Heart right ventricle (tissue), 16 donors: ENCODE measurements at regions not wholly inside any gene's neighbourhood (a gene's known extent, or its start where the extent isn't known, plus 50 kb on each side); places are given as distances from the start of the nearest gene placed in this dataset.

Source experiments
- ATAC-seq, 8 donors: fragments of 200-7000 bp; cut with Tn5 transposase; one replicate each; pipeline ENCODE4 v1.9.1; 2020; ENCODE audit warnings: mild to moderate bottlenecking in 8 of 8, moderate library complexity in 8 of 8, moderate number of reproducible peaks in 1 of 8
- DNase-seq, 2 donors: peaks; one replicate each; pipeline ENCODE4 v3.0.0-alpha.2; 2020
- H3K27ac ChIP-seq, 10 donors: fragments of 200-600 bp; sonication (generic) in 2 of 10; one replicate each; pipeline versions ENCODE4 v1.5.0 to v1.8.0; 2020 to 2022; ENCODE audit warnings: mild to moderate bottlenecking in 3 of 10
- H3K27me3 ChIP-seq, 7 donors: fragments of 200-600 bp; one replicate each; pipeline ENCODE4 v1.8.0; 2021 to 2022; ENCODE audit warnings: mild to moderate bottlenecking in 2 of 7
- H3K36me3 ChIP-seq, 9 donors: fragments of 200-600 bp; sonication (generic) in 1 of 9; one replicate each; pipeline versions ENCODE4 v1.5.0 to v1.8.0; 2020 to 2022; ENCODE audit warnings: mild to moderate bottlenecking in 2 of 9
- H3K4me1 ChIP-seq, 9 donors: fragments of 200-600 bp; sonication (generic) in 1 of 9; one replicate each; pipeline versions ENCODE4 v1.5.0 to v1.8.0; 2020 to 2022; ENCODE audit warnings: mild to moderate bottlenecking in 4 of 9
- H3K4me3 ChIP-seq, 10 donors: fragments of 200-600 bp; sonication (generic) in 2 of 10; one replicate each; pipeline versions ENCODE4 v1.5.0 to v1.8.0; 2020 to 2022; ENCODE audit warnings: mild to moderate bottlenecking in 7 of 10, moderate library complexity in 2 of 10
- H3K9me3 ChIP-seq, 11 donors: fragments of 200-600 bp in 10 of 11; sonication (generic) in 2 of 11; one replicate each; pipeline versions ENCODE4 v1.5.0 to v1.8.0; 2013 to 2022; ENCODE audit warnings: mild to moderate bottlenecking in 2 of 11, control low read depth in 1 of 11, moderate library complexity in 1 of 11
- WGBS, 2 donors: extraction: QIAGEN DNeasy Blood & Tissue Kit; methylation state at CpG; one replicate each; pipeline ENCODE4 v1.1.7; 2013; ENCODE audit warnings: inconsistent platforms in 1 of 2; 5-methylcytosine and 5-hydroxymethylcytosine counted together
- intact Hi-C, 10 donors: fragments of 100-400 bp; cut with DNase I; formaldehyde crosslinking; loops; one replicate each; pipeline versions ENCODE4 v1.11.1 to v1.14.2; 2022
- TF ChIP-seq, protein P1 (sequence below), 9 donors: fragments of 200-600 bp; sonication (generic) in 2 of 9; IDR thresholded peaks; one replicate each; pipeline versions ENCODE4 v1.5.0 to v1.8.0; 2021 to 2022; ENCODE audit warnings: antibody characterized with exemption in 9 of 9, mild to moderate bottlenecking in 5 of 9, moderate library complexity in 1 of 9
- donor health status: Arrhythmogenic right ventricular cardiomyopathy.
- donor health status: ischemic (EF 13 %, LVEDD 7.1; RV severe dilation, severe dysfunction).
- donor health status: healthy with polysubstance abuse.
- donor health status: DM: no; HTN: yes; CAD: no.
- donor health status: DM: no; HTN: no; CAD: no.
- donor health status: ischemic (EF 25% LVEDD 6.9; RV normal size, moderate dysfunction).
- donor health status: ischemic (EF 25% LVEDD 5.7; RV mildly dilated, moderate dysfunction).
- donor health status: healthy.
- donor health status: DM: yes; HTN: yes; CAD: no.
- donor health status: Ischemic cardiomyopathy.
- donor health status: ischemic (EF 35%, LVEDD 5.7; RV mildly dilated, moderate dysfunction).
- donor health status: nonischemic (EF 11% LVEDD 7.7; RV severe dilation, severe dysfunction).
- donor health status: DM: yes; HTN: yes; CAD: no.
- donor health status: PGD.
- donor health status: ischemic (EF 29% LVEDD 5.4; RV normal size, mild dysfunction).
- donor health status: nonischemic (EF 23%, LVEDD 6.1; RV moderate dilation, normal function).

GRCh38 chr6:140068801-140069200 is 694.4 kb upstream of the CITED2 start:
- Histone ChIP-seq H3K4me1 (peaks cover 0 to 42% (median 28%) of the 10 kb centered on the region in 9 donors), H3K4me3 (no peak overlapping the region), H3K27ac (no peak overlapping the region), H3K9me3 (no peaks in the 10 kb centered on the region), H3K36me3 (no peaks in the 10 kb centered on the region), H3K27me3 (no peaks in the 10 kb centered on the region)
- no peak for ATAC-seq
- TF ChIP-seq, protein P1, sequence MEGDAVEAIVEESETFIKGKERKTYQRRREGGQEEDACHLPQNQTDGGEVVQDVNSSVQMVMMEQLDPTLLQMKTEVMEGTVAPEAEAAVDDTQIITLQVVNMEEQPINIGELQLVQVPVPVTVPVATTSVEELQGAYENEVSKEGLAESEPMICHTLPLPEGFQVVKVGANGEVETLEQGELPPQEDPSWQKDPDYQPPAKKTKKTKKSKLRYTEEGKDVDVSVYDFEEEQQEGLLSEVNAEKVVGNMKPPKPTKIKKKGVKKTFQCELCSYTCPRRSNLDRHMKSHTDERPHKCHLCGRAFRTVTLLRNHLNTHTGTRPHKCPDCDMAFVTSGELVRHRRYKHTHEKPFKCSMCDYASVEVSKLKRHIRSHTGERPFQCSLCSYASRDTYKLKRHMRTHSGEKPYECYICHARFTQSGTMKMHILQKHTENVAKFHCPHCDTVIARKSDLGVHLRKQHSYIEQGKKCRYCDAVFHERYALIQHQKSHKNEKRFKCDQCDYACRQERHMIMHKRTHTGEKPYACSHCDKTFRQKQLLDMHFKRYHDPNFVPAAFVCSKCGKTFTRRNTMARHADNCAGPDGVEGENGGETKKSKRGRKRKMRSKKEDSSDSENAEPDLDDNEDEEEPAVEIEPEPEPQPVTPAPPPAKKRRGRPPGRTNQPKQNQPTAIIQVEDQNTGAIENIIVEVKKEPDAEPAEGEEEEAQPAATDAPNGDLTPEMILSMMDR (IDR thresholded peaks at IDR 0.05): no peak
- DNase-seq: no peak
- intact Hi-C loops: no loop called here
- WGBS, 2 donors: 83 to 86% methylated on average over 3 of the region's 3 CpGs

DNA sequence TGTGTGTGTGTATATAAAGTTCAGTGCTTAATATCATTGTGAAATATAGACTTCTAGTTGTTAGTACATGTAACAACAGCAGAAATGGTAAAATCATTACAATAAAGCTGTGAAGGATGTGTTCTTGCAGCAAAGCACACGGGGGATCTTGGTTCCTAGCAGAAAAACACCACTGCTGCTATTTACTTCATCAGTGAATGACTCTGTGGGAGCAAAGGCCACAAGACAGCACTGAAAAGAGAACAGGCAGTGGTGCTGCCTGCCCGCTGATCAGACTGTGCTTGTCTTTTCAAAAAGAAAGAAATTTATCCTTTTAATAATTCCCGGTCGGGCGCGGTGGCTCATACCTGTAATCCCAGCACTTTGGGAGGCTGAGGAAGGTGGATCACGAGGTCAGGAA is 689.9 kb upstream of the CITED2 start:
- no peak overlapping the region for H3K27ac ChIP-seq
- H3K4me3 ChIP-seq: no peak overlapping the region
- ATAC-seq (no peak), DNase-seq (no peak)
- H3K9me3 ChIP-seq: no peaks in the 10 kb centered on the region
- 92 to 93% methylated on average over 7 of the region's 7 CpGs for WGBS, 2 donors
- peaks cover 0 to 31% (median 19%) of the 10 kb centered on the region in 9 donors for H3K4me1 ChIP-seq
- intact Hi-C loops: no loop called here
- H3K36me3 ChIP-seq: no peaks in the 10 kb centered on the region
- TF ChIP-seq, protein P1 (IDR thresholded peaks at IDR 0.05): no peak
- H3K27me3 ChIP-seq: no peaks in the 10 kb centered on the region

DNA sequence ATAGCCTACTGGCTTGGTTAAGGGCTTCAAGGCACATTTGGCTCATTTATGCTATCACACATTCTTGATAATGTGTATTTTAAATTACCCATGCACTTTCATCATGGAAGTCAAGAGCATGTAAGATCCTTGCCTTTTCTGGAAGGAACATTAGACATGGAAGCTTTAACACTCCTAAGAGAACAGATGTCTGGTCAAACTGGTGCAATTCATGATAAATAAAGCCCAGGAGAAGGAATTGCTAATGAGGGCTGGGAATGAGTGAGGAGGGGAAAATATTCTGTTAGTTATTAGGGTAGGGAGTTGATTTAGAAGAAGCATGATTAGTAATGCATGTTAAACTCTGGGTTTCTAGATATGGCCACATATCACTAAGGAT is 688.6 kb upstream of the CITED2 start:
- peaks cover 0 to 31% (median 19%) of the 10 kb centered on the region in 9 donors for H3K4me1 ChIP-seq
- no peak for ATAC-seq

DNA sequence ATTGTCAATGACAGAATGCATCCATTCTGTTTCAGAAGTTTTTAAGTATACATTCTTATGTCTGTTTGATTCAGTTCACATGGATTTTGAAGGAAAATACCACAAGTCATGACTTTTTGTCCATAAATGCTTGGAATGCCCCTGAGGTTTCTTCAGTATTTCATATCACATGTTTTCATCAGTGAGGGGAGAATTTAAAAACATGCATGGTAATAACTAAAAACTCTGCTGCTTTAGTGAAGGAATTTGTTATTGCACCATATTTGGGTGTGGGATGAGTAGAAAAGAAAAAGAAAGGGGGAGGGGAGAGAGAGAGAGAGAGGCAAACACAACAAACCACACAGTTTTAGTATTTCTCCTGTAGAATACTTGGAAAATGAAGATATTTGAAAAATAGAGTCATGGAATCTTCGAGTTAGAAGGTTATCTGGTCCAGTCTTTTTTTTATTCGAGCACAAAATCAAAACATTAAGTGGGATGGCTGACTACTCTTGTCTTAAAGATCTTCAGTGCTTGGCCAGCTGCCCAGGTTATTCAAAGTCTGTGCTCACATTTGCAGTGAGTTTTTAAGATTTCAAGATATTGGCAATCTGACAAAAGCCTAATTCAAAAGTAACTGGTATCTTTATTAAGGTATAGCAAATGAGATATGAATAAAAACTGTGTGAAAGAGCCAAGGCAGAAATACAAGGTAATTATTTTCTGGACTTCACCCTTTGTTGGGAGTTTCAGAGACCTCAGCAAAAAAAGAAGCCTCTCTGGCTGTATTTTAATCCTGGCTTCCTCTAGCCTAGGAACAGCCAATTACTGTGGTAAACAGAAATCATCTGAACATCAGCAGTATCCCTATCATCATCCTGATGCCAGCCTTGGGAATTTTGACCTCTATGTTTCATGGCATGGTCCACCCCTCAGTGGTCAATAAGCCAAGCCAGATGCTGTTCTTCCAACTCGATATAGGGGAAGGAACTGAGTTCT is 687.9 kb upstream of the CITED2 start:
- ATAC-seq: peak in 7 of 8 donors; percentile 46 to 79 (median 69)
- intact Hi-C loops: no loop called here
- H3K9me3 ChIP-seq: no peaks in the 10 kb centered on the region
- 39 to 46% methylated on average over 3 of the region's 3 CpGs for WGBS, 2 donors
- DNase-seq: peak; percentile 30 to 50
- H3K27ac ChIP-seq: peak overlapping the region in 9 of 10 donors; percentile 16 to 57 (median 40)
- TF ChIP-seq, protein P1 (IDR thresholded peaks at IDR 0.05): no peak
- H3K27me3 ChIP-seq: no peaks in the 10 kb centered on the region
- no peak overlapping the region for H3K4me3 ChIP-seq
- H3K4me1 ChIP-seq: peaks cover 0 to 31% (median 19%) of the 10 kb centered on the region in 9 donors
- no peaks in the 10 kb centered on the region for H3K36me3 ChIP-seq

More for the DNA sequence above, 688.6 kb upstream of the CITED2 start:
- no peaks in the 10 kb centered on the region for H3K36me3 ChIP-seq
- intact Hi-C loops: no loop called here
- H3K4me3 ChIP-seq: no peak overlapping the region
- no peaks in the 10 kb centered on the region for H3K27me3 ChIP-seq
- H3K9me3 ChIP-seq: no peaks in the 10 kb centered on the region
- no peak for DNase-seq
- TF ChIP-seq, protein P1 (IDR thresholded peaks at IDR 0.05): no peak
- peak overlapping the region in 9 of 10 donors; percentile 16 to 57 (median 40) for H3K27ac ChIP-seq
